HCT116 (cell line): ENCODE measurements at regions not wholly inside any gene's neighbourhood (a gene's known extent, or its start where the extent isn't known, plus 50 kb on each side); places are given as distances from the start of the nearest gene placed in this dataset.

Experiments
- ATAC-seq: fragments of 200-7000 bp; cut with Tn5 transposase; 2 replicates; pipeline ENCODE4 v1.9.1; 2020; ENCODE audit warnings: mild to moderate bottlenecking, moderate library complexity
- BruUV-seq: library from RNA; stranded (reverse); fragments of 400-500 nt; replicated peaks from 2 replicates; lab custom pipeline; 2021; lab: Mats Ljungman, UMichigan
- CTCF ChIA-PET: fragments of 300-600 bp; sonication (Branson Sonifier 250); formaldehyde crosslinking; loops from one replicate; lab custom pipeline; 2021; ENCODE audit warnings: antibody characterized with exemption; lab: Charles Lee
- POLR2A ChIA-PET: fragments of 300-600, 350-600 bp; sonication (Branson Sonifier 250); formaldehyde crosslinking; loops from one replicate; lab custom pipeline; 2021; ENCODE audit warnings: antibody characterized with exemption; lab: Charles Lee
- RAD21 ChIA-PET, 2 experiments: fragments of 300-600 bp; sonication (Branson Sonifier 250); formaldehyde crosslinking; loops; one replicate each; lab custom pipeline; 2023; ENCODE audit warnings: low total read pairs in 2 of 2; ENCODE audit not compliant: uncharacterized antibody in 2 of 2, unreplicated experiment in 2 of 2, low non-redundant PET in 1 of 2; lab: Charles Lee
- DNase-seq: peaks from one replicate; pipeline ENCODE4 v3.0.0-alpha.2; 2010; ENCODE audit warnings: low read depth, low spot score
- H2AFZ ChIP-seq: fragments of 200-600 bp; shearing (Covaris generic), sonication (generic); 2 replicates; pipeline ENCODE4 v1.6.1; 2017; ENCODE audit warnings: low read depth, mixed run types, mixed read lengths, antibody characterized with exemption, low read length; ENCODE audit not compliant: poor library complexity, severe bottlenecking
- H3K27ac ChIP-seq: 2 replicates; pipeline ENCODE4 v1.5.1; 2012; ENCODE audit warnings: low read depth, low read length
- H3K27me3 ChIP-seq: fragments of 200-600 bp; sonication (generic); 2 replicates; pipeline ENCODE4 v1.6.1; 2016; ENCODE audit warnings: mixed run types, low read length, mixed read lengths; ENCODE audit not compliant: insufficient read depth
- H3K36me3 ChIP-seq, 2 experiments: fragments of 200-500 bp in 1 of 2; fragments of 200-600 bp in 1 of 2; sonication (Bioruptor generic) in 1 of 2; sonication (generic) in 1 of 2; 2 replicates each; pipeline versions ENCODE4 v1.5.1 to v1.6.1; 2014 to 2016; ENCODE audit warnings: low read length in 2 of 2, inconsistent platforms in 1 of 2, mixed read lengths in 1 of 2, mixed run types in 1 of 2; ENCODE audit not compliant: insufficient read depth in 2 of 2, control insufficient read depth in 1 of 2
- H3K4me1 ChIP-seq, 2 experiments: fragments of 200-600 bp in 1 of 2; sonication (generic) in 1 of 2; 2 replicates each; pipeline versions ENCODE4 v1.5.1 to v1.6.1; 2012 to 2017; ENCODE audit warnings: low read length in 2 of 2, inconsistent platforms in 1 of 2, mild to moderate bottlenecking in 1 of 2, mixed read lengths in 1 of 2, mixed run types in 1 of 2, moderate library complexity in 1 of 2; ENCODE audit not compliant: insufficient read depth in 2 of 2, control insufficient read depth in 1 of 2
- H3K4me2 ChIP-seq: fragments of 200-600 bp; sonication (generic); 2 replicates; pipeline ENCODE4 v1.6.1; 2017; ENCODE audit warnings: mixed run types, low read length, mixed read lengths
- H3K4me3 ChIP-seq, 2 experiments: fragments of 200-600 bp in 1 of 2; sonication (generic) in 1 of 2; replicated peaks in 1 of 2; 2 replicates each; pipeline ENCODE4 v1.5.1; 2011 to 2016; ENCODE audit warnings: low read length in 2 of 2, control low read depth in 1 of 2, low read depth in 1 of 2, mild to moderate bottlenecking in 1 of 2, mixed read lengths in 1 of 2, mixed run types in 1 of 2
- H3K79me2 ChIP-seq: fragments of 200-600 bp; sonication (generic); 2 replicates; pipeline ENCODE4 v1.6.1; 2017; ENCODE audit warnings: mild to moderate bottlenecking, mixed run types, low read length, moderate library complexity, mixed read lengths; ENCODE audit not compliant: insufficient read depth
- H3K9ac ChIP-seq: fragments of 200-600 bp; sonication (generic); 2 replicates; pipeline ENCODE4 v1.6.1; 2016; ENCODE audit warnings: low read length, mixed read lengths
- H3K9me2 ChIP-seq: fragments of 200-600 bp; sonication (generic), shearing (Covaris generic); 2 replicates; pipeline ENCODE4 v1.6.1; 2017; ENCODE audit warnings: mixed run types, mild to moderate bottlenecking, moderate library complexity; ENCODE audit not compliant: insufficient read depth
- H3K9me3 ChIP-seq, 2 experiments: fragments of 200-500 bp in 1 of 2; fragments of 200-600 bp in 1 of 2; sonication (Bioruptor generic) in 1 of 2; sonication (generic) in 1 of 2; 2 replicates each; pipeline ENCODE4 v1.6.1; 2014 to 2017; ENCODE audit warnings: low read length in 2 of 2, mixed read lengths in 2 of 2, inconsistent platforms in 1 of 2, low read depth in 1 of 2, mild to moderate bottlenecking in 1 of 2, mixed run types in 1 of 2, moderate library complexity in 1 of 2; ENCODE audit not compliant: control insufficient read depth in 1 of 2, insufficient read depth in 1 of 2
- H4K20me1 ChIP-seq: fragments of 200-600 bp; sonication (generic), shearing (Covaris generic); 2 replicates; pipeline ENCODE4 v1.6.1; 2017; ENCODE audit warnings: mixed run types, mild to moderate bottlenecking, moderate library complexity; ENCODE audit not compliant: insufficient read depth
- EGR1 ChIP-seq: IDR thresholded peaks from 2 replicates; pipeline ENCODE4 v1.6.1; 2012; ENCODE audit warnings: low read depth
- EZH2phosphoT487 ChIP-seq: fragments of 200-600 bp; IDR thresholded peaks from 2 replicates; pipeline ENCODE4 v1.6.1; 2018; ENCODE audit warnings: antibody characterized with exemption, borderline replicate concordance
- FOSL1 ChIP-seq: IDR thresholded peaks from 2 replicates; pipeline ENCODE4 v1.6.1; 2012; ENCODE audit warnings: low read depth
- POLR2A ChIP-seq: IDR thresholded peaks from 2 replicates; pipeline ENCODE4 v1.7.0; 2011; ENCODE audit warnings: borderline replicate concordance; ENCODE audit not compliant: insufficient read depth, insufficient read length; ENCODE audit errors: extremely low read depth
- RAD21 ChIP-seq: IDR thresholded peaks from 2 replicates; pipeline ENCODE4 v1.6.1; 2012; ENCODE audit warnings: low read depth, mild to moderate bottlenecking
- SP1 ChIP-seq: IDR thresholded peaks from 2 replicates; pipeline ENCODE4 v1.6.1; 2012; ENCODE audit warnings: low read depth
- TCF7L2 ChIP-seq: IDR thresholded peaks from 2 replicates; pipeline ENCODE4 v1.7.0; 2011; ENCODE audit warnings: borderline replicate concordance, inconsistent platforms; ENCODE audit not compliant: insufficient read depth, insufficient read length; ENCODE audit errors: extremely low read depth
- ZFX ChIP-seq: fragments of 450-650 bp; IDR thresholded peaks from 2 replicates; pipeline ENCODE4 v1.6.1; 2017
- intact Hi-C: fragments of 100-400 bp; cut with micrococcal nuclease; formaldehyde crosslinking; loops from 2 replicates; pipeline ENCODE4 v1.10.0; 2022
- TF ChIP-seq, protein P1 (sequence below): IDR thresholded peaks from 2 replicates; pipeline ENCODE4 v1.6.1; 2012; ENCODE audit warnings: low read depth
- TF ChIP-seq, protein P2 (sequence below), 3 experiments: fragments of 200-600 bp in 1 of 3; sonication (generic) in 1 of 3; IDR thresholded peaks in 2 of 3; conservative IDR thresholded peaks in 1 of 3; 2 replicates each; pipeline ENCODE4 v1.5.1; 2012 to 2017; ENCODE audit warnings: low read depth in 2 of 3, low read length in 2 of 3, antibody characterized with exemption in 1 of 3, borderline replicate concordance in 1 of 3, control low read depth in 1 of 3, mild to moderate bottlenecking in 1 of 3, mixed read lengths in 1 of 3, mixed run types in 1 of 3, moderate library complexity in 1 of 3; ENCODE audit not compliant: insufficient read depth in 1 of 3

DNA sequence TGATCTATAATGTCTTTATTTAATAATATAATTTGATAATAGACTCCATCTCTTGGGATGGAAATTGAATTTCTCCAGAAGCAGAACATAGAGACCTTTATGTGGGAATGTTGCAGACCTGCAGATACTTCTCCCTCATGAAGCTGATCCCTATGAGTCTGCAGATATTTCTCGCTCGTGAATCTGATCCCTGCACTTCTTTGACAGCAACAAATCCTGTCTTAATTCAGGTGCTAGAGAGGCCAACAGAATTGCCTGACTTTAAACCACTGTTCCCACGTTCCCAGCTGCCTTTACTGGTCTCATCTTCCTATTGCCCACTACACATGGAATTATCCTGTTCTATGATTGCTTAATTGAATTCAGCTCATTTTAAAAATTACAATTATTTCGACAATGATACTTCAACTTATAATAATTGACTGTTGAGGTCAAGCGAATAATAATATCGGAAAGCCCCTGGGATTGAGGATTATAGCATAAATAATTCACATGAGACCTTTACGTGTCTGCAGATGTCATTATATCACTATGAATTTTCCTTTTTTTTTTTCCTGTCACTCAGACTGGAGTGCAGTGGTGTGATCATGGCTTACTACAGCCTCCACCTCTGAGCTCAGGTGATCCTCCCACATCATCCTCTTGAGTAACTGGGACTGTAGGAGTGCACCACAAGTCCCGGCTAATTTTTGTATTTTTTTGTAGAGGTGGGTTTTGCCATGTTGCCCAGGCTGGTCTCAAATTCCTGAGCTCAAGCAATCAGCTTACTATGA, 486.4 kb upstream of the ADARB2 start:
- Histone ChIP-seq H3K4me3 (no peak overlapping the region), H3K9me2 (no peaks in the 10 kb centered on the region), H3K9ac (no peak overlapping the region), H4K20me1 (no peaks in the 10 kb centered on the region), H3K27me3 (no peaks in the 10 kb centered on the region), H2AFZ (no peak overlapping the region), H3K79me2 (no peaks in the 10 kb centered on the region), H3K9me3 (peaks cover 16 to 26% of the 10 kb centered on the region in 2 experiments; a peak in 2 of 4 replicates), H3K27ac (no peak overlapping the region), H3K4me2 (no peak overlapping the region), H3K36me3 (no peaks in the 10 kb centered on the region), H3K4me1 (no peaks in the 10 kb centered on the region)
- ChIA-PET RAD21 (no interaction called here), CTCF (no interaction called here), POLR2A (no interaction called here)
- intact Hi-C loops = no loop called here
- DNase-seq (no peak), ATAC-seq (no peak)
- TF ChIP-seq TCF7L2 (no peak), SP1 (no peak), POLR2A (no peak), EZH2phosphoT487 (no peak), FOSL1 (no peak), RAD21 (no peak), ZFX (no peak), EGR1 (no peak)
- TF ChIP-seq, protein P1, sequence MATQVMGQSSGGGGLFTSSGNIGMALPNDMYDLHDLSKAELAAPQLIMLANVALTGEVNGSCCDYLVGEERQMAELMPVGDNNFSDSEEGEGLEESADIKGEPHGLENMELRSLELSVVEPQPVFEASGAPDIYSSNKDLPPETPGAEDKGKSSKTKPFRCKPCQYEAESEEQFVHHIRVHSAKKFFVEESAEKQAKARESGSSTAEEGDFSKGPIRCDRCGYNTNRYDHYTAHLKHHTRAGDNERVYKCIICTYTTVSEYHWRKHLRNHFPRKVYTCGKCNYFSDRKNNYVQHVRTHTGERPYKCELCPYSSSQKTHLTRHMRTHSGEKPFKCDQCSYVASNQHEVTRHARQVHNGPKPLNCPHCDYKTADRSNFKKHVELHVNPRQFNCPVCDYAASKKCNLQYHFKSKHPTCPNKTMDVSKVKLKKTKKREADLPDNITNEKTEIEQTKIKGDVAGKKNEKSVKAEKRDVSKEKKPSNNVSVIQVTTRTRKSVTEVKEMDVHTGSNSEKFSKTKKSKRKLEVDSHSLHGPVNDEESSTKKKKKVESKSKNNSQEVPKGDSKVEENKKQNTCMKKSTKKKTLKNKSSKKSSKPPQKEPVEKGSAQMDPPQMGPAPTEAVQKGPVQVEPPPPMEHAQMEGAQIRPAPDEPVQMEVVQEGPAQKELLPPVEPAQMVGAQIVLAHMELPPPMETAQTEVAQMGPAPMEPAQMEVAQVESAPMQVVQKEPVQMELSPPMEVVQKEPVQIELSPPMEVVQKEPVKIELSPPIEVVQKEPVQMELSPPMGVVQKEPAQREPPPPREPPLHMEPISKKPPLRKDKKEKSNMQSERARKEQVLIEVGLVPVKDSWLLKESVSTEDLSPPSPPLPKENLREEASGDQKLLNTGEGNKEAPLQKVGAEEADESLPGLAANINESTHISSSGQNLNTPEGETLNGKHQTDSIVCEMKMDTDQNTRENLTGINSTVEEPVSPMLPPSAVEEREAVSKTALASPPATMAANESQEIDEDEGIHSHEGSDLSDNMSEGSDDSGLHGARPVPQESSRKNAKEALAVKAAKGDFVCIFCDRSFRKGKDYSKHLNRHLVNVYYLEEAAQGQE = no peak
- TF ChIP-seq, protein P2, sequence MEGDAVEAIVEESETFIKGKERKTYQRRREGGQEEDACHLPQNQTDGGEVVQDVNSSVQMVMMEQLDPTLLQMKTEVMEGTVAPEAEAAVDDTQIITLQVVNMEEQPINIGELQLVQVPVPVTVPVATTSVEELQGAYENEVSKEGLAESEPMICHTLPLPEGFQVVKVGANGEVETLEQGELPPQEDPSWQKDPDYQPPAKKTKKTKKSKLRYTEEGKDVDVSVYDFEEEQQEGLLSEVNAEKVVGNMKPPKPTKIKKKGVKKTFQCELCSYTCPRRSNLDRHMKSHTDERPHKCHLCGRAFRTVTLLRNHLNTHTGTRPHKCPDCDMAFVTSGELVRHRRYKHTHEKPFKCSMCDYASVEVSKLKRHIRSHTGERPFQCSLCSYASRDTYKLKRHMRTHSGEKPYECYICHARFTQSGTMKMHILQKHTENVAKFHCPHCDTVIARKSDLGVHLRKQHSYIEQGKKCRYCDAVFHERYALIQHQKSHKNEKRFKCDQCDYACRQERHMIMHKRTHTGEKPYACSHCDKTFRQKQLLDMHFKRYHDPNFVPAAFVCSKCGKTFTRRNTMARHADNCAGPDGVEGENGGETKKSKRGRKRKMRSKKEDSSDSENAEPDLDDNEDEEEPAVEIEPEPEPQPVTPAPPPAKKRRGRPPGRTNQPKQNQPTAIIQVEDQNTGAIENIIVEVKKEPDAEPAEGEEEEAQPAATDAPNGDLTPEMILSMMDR (IDR thresholded peaks at IDR 0.05 in 2 of 3, conservative IDR thresholded peaks at IDR 0.05 in 1 of 3; ENCODE audit: borderline replicate concordance in 1 of 3, insufficient read depth in 1 of 3, low read depth in 2 of 3, low read length in 2 of 3) = no peak
- BruUV-seq = no TSS peak
